Stimulated activated CD4-positive, alpha-beta T cell treated with anti-CD3 and anti-CD28 coated beads, Interleukin-12 subunit alpha, Interleukin-12 subunit beta, amount 100 ng/mL, for 48 hours (primary cell): ENCODE measurements at regions not wholly inside any gene's neighbourhood (a gene's known extent, or its start where the extent isn't known, plus 50 kb on each side); places are given as distances from the start of the nearest gene placed in this dataset.

ENCODE experiments used
- DNase-seq, 3 donors: peaks; one replicate each; pipeline ENCODE4 v3.0.0-alpha.2; 2020; ENCODE audit warnings: low read depth in 2 of 3, low spot score in 1 of 3

DNA sequence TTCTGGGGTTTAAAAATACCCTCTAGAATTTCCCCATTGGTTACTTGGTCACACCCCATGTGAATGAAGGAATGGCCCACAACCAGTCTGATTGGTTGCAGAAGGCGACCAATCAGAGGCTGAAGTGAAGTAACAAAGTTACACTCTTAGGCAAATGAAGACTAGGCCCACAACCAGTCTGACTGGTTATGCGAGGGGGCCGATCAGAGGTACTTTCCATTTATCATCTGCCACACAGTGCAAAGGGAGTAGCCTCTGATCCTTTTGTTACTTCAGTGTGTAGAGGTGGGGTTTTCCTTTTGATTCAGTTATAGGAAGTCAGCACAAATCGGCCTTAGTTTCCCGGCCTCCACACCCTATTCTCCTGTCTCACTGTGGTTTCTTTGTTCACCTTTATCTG is 61.2 kb upstream of the SGK1 start:
- DNase-seq = peak; percentile 30 to 34 (median 32)

DNA sequence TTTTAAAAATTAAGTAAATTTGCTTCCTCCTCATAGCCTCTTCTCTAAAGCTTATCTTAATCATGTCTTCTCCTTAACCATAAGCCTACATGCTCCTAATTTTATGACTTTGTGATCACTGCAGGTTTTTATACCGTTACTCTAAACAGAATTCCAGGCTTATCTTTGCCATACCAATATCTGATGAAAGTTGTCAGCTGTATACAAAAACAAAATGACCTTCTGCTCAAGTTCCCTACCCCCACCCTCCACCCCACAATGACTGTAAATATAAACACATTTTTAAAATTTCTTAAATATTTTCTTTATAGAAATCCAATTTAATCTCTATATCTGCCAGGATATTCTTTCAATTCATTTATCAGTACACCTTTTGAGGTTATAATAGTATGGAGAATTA is 60.5 kb upstream of the SGK1 start:
- DNase-seq = no peak

DNA sequence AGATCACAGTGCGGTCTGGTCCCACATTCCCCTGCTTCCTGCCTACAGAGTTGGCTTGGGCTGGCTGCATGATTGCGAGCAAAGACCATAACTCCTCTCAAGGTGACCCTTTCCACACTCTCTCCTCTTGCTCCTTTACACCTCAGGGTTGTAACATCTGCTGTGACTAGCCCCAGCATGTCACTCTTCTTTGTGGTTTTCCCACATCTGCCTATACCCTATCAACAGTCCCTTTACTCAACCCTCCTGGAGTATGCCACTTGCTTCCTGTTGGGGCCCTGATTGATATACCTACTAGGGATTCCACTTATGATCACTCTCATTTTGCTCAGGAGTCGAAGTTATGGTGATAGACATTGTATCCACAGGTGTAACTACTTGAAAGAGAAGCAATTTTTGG is 58.9 kb upstream of the SGK1 start:
- DNase-seq = no peak

DNA sequence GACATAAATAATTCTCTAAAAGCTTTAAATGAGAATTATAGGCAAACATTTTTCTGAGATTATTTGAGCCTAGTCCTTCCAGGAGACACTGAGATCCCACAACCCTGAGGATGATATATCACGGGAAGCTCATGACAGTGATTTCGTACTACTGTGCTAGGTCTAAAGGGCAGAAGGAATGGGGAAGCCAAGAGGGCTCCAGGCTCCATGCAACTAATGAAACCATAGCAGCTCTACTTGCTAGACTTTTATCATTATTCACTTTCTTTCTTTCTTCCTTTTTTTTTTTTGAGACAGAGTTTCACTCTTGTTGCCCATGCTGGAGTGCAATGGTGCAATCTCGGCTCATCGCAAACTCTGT is 57.3 kb upstream of the SGK1 start:
- DNase-seq = no peak

DNA sequence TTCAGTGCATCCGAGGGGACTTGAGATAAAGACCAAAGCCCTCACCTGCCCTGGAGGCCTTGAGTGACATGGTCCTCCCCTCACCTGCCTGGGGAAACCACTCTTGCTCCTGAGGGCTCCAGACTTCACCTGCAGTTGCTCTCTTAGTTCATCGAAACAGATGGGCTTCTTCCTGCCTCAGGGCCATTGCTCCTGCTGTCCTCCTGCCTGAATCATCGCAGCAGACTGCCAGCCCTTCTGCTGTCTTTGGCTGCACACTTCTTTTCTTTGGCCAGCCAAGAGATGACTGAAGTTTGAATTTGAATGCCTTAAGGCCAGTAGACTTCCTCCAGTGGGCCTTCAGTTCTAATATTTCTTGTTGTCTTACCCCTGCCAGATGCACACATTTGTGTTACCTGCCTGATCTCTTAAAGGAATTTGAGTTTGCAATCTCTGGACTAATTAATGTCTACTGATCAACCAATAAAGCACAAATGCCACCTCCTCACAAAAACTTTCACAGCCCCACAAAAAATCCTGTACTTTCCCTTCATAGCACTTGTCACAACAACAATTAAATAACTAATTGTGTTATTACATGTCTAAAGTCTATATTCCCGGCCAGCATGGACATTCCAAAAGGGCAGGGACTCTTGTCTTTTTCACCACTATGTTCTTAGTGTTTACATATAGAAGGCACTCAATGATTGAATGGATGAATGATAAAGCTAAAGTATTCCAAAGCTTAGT is 56.7 kb upstream of the SGK1 start:
- DNase-seq = no peak

DNA sequence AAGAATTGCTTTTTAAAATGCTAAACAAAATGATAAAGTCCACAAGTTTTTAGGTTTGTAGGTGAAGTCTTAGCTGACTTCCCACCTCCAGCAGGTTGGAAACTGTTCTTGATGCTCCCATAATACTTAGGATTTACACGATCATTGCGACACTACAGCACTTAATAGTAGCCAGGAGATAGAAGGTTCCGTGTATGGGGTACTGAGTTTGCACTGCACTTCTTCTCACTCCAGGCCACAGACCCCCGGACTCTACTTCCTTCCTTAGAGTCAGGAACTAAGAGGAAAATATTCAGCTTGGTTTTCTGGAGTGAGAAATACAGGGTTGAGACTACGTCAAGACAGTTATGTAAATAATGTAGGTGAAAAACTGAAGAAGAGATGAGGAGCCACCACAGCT is 56.1 kb upstream of the SGK1 start:
- no peak for DNase-seq

DNA sequence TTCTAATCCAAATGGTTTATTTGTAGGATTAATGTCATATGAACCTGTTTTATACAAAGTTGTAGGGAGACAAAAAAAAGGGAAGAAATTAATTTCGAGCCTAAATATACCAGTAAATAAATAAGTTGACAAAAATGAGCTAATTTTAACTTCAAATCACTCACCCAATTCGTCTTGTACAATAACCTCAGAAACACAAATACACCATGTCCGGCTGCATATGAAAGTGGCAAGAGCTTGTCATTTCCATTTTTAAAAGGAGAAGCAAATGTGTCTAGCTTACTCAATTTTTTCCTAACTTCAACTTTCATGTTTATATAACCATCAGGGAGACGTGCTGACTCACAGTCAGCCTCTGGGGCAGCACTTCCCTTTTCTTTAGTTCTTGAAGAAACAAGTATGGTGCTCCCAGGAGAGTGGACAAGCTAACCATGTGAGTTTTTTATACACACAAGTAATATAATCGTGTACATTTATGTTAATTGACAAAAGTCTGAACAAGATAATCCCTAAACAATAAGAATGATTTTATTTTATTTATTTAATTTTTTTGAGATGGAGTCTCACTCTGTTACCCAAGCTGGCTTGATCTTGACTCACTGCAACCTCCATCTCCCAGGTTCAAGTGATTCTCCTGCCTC is 55.5 kb upstream of the SGK1 start:
- no peak for DNase-seq

DNA sequence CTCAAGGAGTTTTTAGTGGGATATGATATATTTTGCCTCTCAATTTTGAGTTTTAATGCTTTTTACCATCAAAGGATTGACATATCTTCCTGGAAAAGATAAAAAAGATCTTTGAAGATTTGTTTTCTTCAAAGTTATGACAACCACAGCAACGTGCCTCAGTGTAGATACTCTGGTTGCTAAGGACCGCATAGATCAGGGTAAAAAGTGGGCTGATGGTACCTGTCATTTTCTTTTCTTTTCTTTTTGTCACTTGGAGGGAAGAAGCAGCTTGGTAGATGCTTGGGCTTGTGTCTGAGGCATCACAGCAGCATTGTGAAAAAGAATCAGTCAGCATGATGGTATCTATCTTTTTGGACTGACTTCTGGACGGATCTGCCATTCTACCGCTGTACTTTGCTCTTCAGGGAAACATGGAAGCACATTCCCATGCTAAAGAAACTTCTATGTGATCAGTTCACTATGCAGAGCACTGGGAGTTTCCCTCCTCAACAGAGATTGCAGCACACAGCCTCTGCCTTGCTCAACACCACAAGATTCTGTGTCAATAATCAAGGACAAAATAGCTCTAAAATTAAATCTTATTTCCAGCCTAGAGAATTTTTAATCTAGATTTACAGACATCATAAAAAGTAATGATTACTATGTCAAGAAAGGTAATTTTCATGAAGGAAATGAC is 54.8 kb upstream of the SGK1 start:
- no peak for DNase-seq

DNA sequence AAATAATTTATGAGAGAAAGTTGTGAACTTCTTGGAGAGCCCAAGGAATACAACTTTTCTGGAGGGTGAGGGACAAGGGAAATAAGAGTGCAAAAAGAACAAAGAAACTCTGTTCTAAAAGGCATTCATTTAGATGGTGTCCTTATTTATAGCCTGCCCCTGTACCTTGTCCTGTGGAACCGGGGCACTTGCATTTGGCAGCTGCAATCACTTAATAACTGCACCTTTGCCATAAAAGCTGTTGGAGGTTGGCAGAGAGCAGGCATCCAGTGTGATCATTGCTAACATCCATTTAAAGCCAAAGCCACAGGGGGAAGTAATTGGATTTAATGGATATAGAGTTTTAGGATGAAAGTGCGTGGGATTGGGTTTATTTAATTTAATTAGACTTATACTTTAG is 50.8 kb upstream of the SGK1 start:
- DNase-seq = no peak
